ENCODE measurements at regions not wholly inside any gene's neighbourhood (a gene's known extent, or its start where the extent isn't known, plus 50 kb on each side); places are given as distances from the start of the nearest gene placed in this dataset.
"Not testable (repeated sequence)": the region's sequence is repeated elsewhere in the genome, so short reads cannot be mapped to it uniquely, and the experiment has no call there.

DNA sequence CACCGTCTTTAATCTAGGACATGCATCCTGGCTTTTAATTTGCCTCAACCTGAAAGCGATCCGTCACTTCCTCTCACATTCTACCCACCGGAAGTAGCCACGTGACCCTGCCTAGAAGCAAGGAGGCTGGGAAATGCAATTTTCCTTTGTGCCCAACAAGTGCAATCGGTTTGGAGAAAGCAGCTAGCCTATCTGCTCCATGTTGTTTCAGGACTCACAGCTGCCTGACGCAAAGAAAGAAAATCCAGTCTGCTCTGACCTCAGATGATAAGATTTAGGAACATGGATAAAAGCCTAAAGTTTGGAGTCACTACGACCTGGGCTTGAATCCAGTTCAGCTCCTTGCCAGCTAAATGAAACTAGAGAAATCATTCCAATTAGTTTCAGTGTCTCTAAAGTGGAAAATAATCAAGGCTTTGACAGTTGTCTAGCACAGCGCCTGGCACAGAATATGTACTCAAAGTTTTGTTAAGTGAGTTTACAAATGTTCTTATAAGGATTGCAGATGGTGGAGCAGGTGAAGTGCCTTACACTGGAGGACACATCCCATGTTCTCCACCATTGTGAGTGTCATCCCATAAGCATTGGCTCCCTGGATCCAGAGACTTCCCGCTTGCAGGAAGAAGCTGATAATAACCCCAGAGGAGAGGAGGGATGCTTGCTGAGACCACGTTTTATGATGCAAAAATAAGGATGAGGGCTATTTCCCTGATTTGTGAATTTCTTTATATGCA is 553.7 kb downstream of the MN1 start:
- H3K27ac Mint-ChIP-seq, result no peak overlapping the region
- H3K27me3 Mint-ChIP-seq, result no peaks in the 10 kb centered on the region
- H3K9me3 Mint-ChIP-seq, result no peaks in the 10 kb centered on the region
- H3K4me3 Mint-ChIP-seq, result no peak overlapping the region
- no peak for DNase-seq
- no peaks in the 10 kb centered on the region for H3K36me3 Mint-ChIP-seq (ENCODE audit: low read depth)
- peaks cover 13% of the 10 kb centered on the region for H3K4me1 Mint-ChIP-seq (ENCODE audit: low read depth)

DNA sequence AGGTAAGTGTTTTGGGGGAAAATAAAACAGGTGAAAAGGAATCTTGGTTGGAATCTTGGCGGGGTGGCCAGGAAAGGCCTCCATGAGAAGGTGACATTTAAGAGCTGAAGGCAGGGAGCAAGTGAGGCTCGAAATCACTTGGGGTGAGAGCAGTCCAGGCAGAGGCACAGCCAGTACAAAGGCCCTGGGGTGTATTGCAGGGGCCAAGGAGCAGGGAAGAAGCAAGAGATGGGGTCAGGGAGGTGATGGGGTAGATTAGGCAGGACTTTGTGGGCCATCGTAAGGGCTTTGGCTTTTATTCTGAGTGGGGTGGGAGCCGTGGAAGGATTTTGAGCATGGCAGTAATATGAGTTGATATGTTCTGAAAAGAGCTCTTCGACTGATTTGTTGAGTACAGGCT is 551.1 kb downstream of the MN1 start:
- Mint-ChIP-seq H3K27me3 (no peaks in the 10 kb centered on the region), H3K27ac (no peak overlapping the region), H3K4me3 (no peak overlapping the region), H3K36me3 (ENCODE audit: low read depth) (no peaks in the 10 kb centered on the region), H3K4me1 (ENCODE audit: low read depth) (peaks cover 13% of the 10 kb centered on the region), H3K9me3 (peaks cover 1% of the 10 kb centered on the region)
- DNase-seq, result no peak

DNA sequence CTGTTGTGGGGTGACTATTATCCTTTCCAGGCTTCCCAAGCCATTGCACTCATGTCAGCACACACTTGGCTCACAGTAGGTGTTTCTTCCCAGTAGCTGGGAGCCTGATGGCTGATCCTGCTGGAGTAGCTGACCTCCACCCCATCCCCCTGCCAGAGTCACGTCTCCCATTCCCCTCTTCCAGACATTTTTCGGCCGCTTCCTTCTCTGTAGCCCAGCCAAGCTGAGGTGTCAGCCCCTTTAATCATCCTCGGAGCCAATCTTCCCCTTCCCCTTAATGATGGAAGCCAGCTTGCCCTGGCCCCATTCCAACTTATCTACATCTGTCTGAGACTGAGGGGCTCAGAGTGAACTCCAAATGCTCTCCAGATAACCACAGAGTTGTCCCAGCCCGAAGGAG is 550.7 kb downstream of the MN1 start:
- H3K4me1 Mint-ChIP-seq (ENCODE audit: low read depth), result peaks cover 13% of the 10 kb centered on the region
- DNase-seq, result no peak
- no peak overlapping the region for H3K27ac Mint-ChIP-seq
- H3K27me3 Mint-ChIP-seq, result no peaks in the 10 kb centered on the region
- no peak overlapping the region for H3K4me3 Mint-ChIP-seq
- peaks cover 6% of the 10 kb centered on the region for H3K9me3 Mint-ChIP-seq
- no peaks in the 10 kb centered on the region for H3K36me3 Mint-ChIP-seq (ENCODE audit: low read depth)

DNA sequence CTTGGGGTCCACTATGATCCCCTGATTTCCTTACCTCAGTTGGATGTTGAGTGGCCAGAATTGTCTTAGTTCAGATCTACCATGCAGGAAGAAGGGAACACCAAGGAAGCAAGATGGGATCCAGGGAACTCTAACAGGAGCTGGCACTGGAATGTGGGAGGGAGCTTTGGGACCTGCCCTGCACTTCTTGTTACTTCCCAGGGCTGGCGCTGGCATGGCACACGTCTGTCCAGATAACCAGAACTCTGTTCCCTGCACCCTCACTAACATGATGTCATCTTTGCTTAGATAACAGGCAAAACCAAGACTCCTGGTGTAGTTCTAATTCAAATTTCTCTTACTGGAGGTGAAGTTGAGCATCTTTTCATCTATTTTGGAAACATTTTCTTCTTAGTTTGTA is 550.0 kb downstream of the MN1 start:
- Mint-ChIP-seq H3K27me3 (no peaks in the 10 kb centered on the region), H3K27ac (no peak overlapping the region), H3K9me3 (peaks cover 9% of the 10 kb centered on the region), H3K36me3 (ENCODE audit: low read depth) (no peaks in the 10 kb centered on the region), H3K4me3 (no peak overlapping the region), H3K4me1 (ENCODE audit: low read depth) (peaks cover 12% of the 10 kb centered on the region)
- DNase-seq, result no peak

DNA sequence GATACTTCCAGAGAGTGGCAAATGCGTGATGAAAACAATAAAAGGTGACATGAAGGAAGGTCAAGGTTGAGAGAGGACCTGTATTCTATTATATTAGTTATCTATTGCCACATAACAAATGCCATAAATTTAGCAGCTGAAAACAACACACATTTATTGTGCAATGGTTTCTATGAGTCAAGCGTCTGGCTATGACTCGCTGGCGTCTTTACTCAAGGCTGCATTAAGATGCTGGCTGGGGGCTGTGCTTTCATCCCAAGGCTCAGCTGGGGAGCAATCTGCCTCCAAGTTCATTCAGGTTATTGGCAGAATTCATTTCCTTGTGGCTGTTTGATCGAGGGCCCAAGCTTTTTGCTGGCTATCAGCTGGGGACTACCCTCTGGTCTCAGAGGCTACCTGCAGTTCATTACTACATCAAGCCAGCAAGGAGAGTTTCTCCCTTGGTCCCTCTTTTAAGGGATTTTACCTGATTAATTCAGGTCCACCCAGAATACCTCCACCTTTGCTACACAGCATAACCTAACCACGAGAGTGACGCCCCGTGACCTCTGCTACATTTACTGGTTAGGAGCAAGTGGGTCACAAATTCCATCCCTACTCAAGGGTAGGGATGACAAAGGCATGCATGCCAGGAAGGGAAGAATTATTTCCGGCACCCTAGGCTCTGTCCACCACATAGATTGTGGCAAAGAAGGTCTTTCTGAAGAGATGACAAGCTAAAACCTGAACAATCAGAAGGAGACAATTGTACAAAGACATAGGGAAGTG is 549.1 kb downstream of the MN1 start:
- H3K27me3 Mint-ChIP-seq, result no peaks in the 10 kb centered on the region
- DNase-seq, result no peak

DNA sequence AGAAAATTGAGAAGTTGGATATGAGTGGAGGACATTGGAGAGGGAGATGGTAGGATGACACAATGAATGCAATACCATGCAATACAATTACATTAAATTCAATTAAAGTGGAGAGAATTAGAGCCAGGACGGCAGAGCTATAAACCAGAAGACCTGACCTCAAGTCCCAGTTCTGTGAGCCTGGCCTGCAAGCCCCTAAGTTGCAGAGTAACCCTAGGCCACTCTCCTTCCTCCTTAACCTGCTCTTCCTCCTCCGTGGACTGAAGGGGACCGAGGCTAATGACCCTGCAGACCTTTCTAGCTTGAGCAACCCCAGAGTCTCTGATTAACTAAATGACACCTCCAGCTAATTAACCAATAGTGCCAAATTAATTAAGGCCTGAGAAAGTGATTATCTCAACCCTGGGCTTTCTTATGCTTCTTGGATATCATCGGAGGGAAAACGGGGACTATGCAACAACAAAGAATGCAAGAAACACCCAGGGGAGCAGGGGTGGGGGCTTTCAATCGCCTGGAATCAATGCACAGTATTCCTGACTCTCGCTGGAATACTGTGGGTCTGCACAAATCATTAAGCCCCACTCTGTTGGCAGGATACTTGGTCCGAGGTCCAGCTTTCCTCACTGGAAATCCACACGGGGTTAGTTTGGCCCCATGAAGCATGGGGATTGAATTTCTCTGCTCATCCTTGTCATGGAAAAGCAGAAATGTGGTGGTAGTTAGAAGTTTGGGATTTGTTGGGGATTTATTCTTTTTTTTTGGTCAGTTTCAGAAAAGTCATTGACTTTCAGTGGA is 548.3 kb downstream of the MN1 start:
- peaks cover 10% of the 10 kb centered on the region for H3K9me3 Mint-ChIP-seq

More for the DNA sequence above, 549.1 kb downstream of the MN1 start:
- no peak overlapping the region for H3K4me3 Mint-ChIP-seq
- H3K4me1 Mint-ChIP-seq (ENCODE audit: low read depth), result peaks cover 4% of the 10 kb centered on the region
- peaks cover 10% of the 10 kb centered on the region for H3K9me3 Mint-ChIP-seq
- no peaks in the 10 kb centered on the region for H3K36me3 Mint-ChIP-seq (ENCODE audit: low read depth)
- no peak overlapping the region for H3K27ac Mint-ChIP-seq

DNA sequence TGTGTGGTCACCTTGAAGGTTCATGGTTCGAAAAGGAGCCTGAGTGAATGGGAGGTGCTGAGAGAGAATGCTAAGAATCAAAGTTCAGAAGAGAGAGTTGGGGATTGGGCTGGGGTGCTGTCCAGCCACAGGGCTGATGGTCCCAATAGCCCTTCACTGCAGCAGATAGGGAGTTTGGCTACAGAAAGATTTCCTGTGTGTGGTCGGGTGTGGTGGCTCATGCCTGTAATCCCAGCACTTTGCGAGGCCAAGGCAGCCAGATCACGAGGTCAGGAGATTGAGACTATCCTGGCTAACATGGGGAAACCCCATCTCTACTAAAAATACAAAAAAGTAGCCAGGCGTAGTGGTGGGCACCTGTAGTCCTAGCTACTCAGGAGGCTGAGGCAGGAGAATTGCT is 547.5 kb downstream of the MN1 start:
- H3K4me1 Mint-ChIP-seq (ENCODE audit: low read depth); H3K4me3 Mint-ChIP-seq; H3K36me3 Mint-ChIP-seq (ENCODE audit: low read depth); DNase-seq; H3K27ac Mint-ChIP-seq; H3K27me3 Mint-ChIP-seq: not testable (repeated sequence)
- H3K9me3 Mint-ChIP-seq, result peaks cover 10% of the 10 kb centered on the region

More for the DNA sequence above, 548.3 kb downstream of the MN1 start:
- Mint-ChIP-seq H3K4me3 (no peak overlapping the region), H3K36me3 (ENCODE audit: low read depth) (no peaks in the 10 kb centered on the region), H3K27ac (no peak overlapping the region), H3K27me3 (no peaks in the 10 kb centered on the region), H3K4me1 (ENCODE audit: low read depth) (no peaks in the 10 kb centered on the region)
- DNase-seq, result no peak

DNA sequence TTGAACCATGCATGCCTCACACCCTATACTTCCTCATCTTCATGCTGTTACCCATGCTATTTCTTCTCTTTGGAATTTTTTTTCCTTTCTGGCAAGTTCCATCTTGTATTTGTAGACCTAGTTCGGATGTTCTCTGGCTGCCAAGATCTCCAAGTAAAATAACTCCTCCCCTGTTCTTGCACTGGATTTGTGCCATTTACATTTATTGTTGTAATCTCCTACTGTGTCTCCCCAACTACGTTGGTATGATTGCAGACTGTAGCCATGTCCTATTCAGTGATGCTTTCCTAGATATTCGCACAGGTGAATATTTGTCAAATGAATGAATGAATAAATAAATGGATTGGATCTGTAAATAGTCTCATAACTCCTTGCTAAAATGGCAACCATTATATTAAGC is 546.0 kb downstream of the MN1 start:
- no peak overlapping the region for H3K27ac Mint-ChIP-seq
- H3K27me3 Mint-ChIP-seq, result peaks cover 10% of the 10 kb centered on the region
- H3K4me3 Mint-ChIP-seq, result no peak overlapping the region
- H3K4me1 Mint-ChIP-seq (ENCODE audit: low read depth), result no peaks in the 10 kb centered on the region
- peaks cover 10% of the 10 kb centered on the region for H3K9me3 Mint-ChIP-seq
- DNase-seq, result no peak
- H3K36me3 Mint-ChIP-seq (ENCODE audit: low read depth), result no peaks in the 10 kb centered on the region

DNA sequence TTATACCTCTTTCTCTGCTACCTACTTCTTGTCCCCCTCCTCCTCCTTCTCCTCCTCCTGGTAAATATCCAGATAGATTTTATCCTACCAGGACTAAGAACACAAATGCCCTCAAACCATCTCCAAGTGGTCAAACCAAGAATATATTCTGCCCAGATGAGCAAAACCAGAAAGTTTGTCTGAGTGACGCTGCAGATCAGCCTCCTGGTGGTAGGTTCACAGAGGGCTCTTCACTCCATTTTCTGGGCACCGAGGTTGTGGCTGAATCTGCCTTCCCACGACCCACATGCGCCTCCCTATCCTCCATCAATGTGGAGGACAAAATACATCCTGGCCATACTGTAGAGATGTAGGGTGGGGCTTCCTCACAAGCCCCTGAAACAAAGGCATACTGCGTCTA is 543.6 kb downstream of the MN1 start:
- Mint-ChIP-seq H3K27me3 (peaks cover 22% of the 10 kb centered on the region), H3K9me3 (peaks cover 10% of the 10 kb centered on the region), H3K4me3 (no peak overlapping the region), H3K4me1 (ENCODE audit: low read depth) (no peaks in the 10 kb centered on the region), H3K27ac (no peak overlapping the region), H3K36me3 (ENCODE audit: low read depth) (no peaks in the 10 kb centered on the region)
- DNase-seq, result no peak

DNA sequence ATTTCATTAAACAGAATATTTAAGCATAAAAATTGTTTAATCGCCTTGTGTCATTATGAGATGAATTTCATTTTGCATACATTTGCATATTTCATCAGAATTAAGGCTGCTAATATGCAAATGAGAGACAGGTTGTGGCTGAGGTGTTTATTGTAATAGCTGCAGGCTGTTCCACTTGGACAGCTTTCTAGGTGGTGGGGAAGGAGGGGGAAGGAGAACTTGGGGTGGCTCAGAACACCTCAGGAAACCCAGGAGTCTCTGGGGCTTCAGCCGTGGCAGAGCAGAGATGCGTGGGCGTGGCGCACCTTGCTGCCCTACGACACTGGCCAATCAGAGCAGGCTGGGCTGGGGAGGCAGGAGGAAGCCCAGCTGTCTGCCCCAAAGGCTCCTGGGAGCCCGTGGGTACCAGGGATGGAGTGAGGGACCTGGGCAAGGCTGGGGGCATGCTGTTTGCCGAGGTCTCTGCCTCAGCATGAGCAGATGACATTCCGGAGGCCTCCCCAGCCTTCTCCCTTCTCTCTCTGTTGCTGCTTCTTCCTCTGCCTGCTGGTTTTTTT is 542.9 kb downstream of the MN1 start:
- no peak overlapping the region for H3K27ac Mint-ChIP-seq
- no peak for DNase-seq
- H3K4me1 Mint-ChIP-seq (ENCODE audit: low read depth), result no peaks in the 10 kb centered on the region
- no peak overlapping the region for H3K4me3 Mint-ChIP-seq
- H3K36me3 Mint-ChIP-seq (ENCODE audit: low read depth), result no peaks in the 10 kb centered on the region
- H3K27me3 Mint-ChIP-seq, result peaks cover 23% of the 10 kb centered on the region
- H3K9me3 Mint-ChIP-seq, result peaks cover 15% of the 10 kb centered on the region

DNA sequence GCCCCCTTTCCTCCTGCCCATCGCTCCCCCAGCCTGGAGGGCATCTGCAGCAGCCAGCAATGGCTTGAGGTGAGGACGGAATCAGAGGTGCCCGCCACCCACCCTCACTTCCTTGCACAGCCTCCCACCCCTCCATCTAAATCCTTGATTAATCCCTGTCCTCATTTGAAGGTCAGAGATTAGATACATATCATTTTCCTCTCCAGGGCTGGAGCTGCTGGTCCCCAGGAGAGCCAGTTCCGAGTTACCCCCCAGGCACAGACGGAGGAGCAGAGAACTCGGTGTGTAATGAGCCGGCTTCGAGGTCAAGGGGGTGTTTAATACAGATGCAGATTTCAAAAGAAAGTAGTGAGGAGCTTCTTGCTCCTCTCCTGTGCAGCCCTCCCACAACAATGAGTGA is 542.1 kb downstream of the MN1 start:
- Mint-ChIP-seq H3K9me3 (peaks cover 18% of the 10 kb centered on the region), H3K36me3 (ENCODE audit: low read depth) (no peaks in the 10 kb centered on the region), H3K27me3 (peaks cover 27% of the 10 kb centered on the region), H3K4me1 (ENCODE audit: low read depth) (no peaks in the 10 kb centered on the region), H3K27ac (no peak overlapping the region), H3K4me3 (no peak overlapping the region)
- DNase-seq, result no peak

DNA sequence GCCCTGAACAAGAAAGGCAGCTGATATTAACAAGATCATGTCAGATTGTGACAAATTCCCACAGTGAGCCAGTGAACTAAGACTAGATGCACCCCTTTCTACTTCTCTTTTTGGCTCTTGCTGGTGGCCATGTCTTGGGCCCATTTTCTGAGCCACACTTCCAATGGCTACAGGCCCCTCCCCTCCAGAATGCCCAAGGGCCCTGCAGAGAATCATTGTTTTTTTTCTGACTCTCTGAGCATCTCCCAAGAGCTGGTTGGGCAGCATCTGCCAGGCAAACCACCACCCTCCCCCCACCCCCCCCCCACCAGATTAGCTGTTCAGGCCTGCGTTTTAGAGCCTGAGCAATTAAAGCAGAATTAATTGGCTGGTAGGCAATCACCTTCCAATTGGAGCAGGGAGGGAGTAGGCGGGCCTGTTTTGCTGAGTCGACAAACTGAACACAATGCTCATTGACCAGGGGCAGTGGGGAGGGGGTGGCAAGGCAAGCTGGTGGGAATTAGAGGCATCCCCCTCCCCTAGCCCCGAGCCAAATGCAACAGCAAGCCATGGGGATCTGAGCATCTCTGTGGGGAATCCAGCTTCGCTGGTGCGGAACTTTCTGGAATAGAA is 541.4 kb downstream of the MN1 start:
- Mint-ChIP-seq H3K4me1 (ENCODE audit: low read depth) (no peaks in the 10 kb centered on the region), H3K36me3 (ENCODE audit: low read depth) (no peaks in the 10 kb centered on the region), H3K27ac (no peak overlapping the region), H3K4me3 (no peak overlapping the region), H3K9me3 (peaks cover 18% of the 10 kb centered on the region), H3K27me3 (peaks cover 27% of the 10 kb centered on the region)
- no peak for DNase-seq

DNA sequence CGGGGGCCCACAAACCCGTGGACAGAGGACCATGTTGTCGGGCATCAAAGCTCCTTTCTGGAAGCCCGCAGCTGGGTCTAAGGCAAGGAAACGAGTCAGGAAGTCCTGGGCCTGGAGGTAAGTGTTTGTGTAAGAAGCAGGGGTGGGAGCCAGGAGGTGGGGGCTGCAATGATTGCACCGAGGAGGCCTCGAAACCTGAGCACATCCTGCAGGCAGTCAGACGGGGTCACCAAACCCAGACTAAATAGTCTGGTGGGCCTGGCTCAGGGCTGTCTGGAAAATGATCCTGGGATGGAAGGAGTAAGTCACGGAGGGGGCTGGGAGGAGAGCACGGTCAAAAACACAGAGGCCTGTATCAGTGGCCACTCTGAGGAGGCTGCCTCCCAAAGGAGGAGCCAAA is 539.2 kb downstream of the MN1 start:
- peaks cover 8% of the 10 kb centered on the region for H3K9me3 Mint-ChIP-seq
- H3K27me3 Mint-ChIP-seq, result peaks cover 30% of the 10 kb centered on the region
- H3K27ac Mint-ChIP-seq, result no peak overlapping the region
- no peaks in the 10 kb centered on the region for H3K4me1 Mint-ChIP-seq (ENCODE audit: low read depth)
- H3K4me3 Mint-ChIP-seq, result no peak overlapping the region
- no peaks in the 10 kb centered on the region for H3K36me3 Mint-ChIP-seq (ENCODE audit: low read depth)
- no peak for DNase-seq

DNA sequence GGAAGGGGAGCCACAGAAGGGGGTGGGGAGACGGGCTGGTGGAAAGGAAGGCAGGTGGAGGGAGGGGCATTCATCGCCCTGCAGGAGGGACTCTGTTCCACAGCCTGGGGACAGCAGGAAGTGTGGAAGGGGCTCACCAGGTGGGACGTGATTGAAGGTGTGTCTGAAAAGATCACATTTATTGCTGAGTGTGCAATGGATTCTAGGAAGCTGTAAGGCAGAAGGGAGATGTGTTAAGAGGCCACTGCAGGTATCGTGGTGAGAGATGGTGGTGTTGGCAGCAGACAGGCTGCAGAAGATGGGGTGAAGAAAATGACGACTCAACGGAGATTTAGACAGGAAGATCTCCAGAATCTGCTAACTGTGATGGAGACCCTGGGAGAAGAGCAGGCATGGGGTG is 537.4 kb downstream of the MN1 start:
- Mint-ChIP-seq H3K27me3 (peaks cover 31% of the 10 kb centered on the region), H3K4me1 (ENCODE audit: low read depth) (no peaks in the 10 kb centered on the region), H3K4me3 (no peak overlapping the region), H3K36me3 (ENCODE audit: low read depth) (no peaks in the 10 kb centered on the region), H3K27ac (no peak overlapping the region), H3K9me3 (peaks cover 8% of the 10 kb centered on the region)
- no peak for DNase-seq
